HEK293 (cell line): ENCODE measurements at regions not wholly inside any gene's neighbourhood (a gene's known extent, or its start where the extent isn't known, plus 50 kb on each side); places are given as distances from the start of the nearest gene placed in this dataset.

Experiments
- CTCF ChIP-seq: fragments of 450-650 bp; formaldehyde crosslinking; IDR thresholded peaks from 2 replicates; pipeline ENCODE4 v1.5.1; 2016; ENCODE audit warnings: missing biosample characterization, missing genetic modification characterization
- OSR2 ChIP-seq: fragments of 450-650 bp; formaldehyde crosslinking; IDR thresholded peaks from 2 replicates; pipeline ENCODE4 v1.5.1; 2016; ENCODE audit warnings: missing biosample characterization, missing genetic modification characterization
- OVOL3 ChIP-seq: fragments of 450-650 bp; formaldehyde crosslinking; IDR thresholded peaks from 2 replicates; pipeline ENCODE4 v1.5.1; 2016; ENCODE audit warnings: missing biosample characterization, missing genetic modification characterization
- YY1 ChIP-seq: fragments of 450-650 bp; formaldehyde crosslinking; IDR thresholded peaks from 2 replicates; pipeline ENCODE4 v1.5.1; 2018; ENCODE audit warnings: missing biosample characterization, missing genetic modification characterization
- ZNF146 ChIP-seq: fragments of 450-650 bp; formaldehyde crosslinking; IDR thresholded peaks from 2 replicates; pipeline ENCODE4 v1.5.1; 2016; ENCODE audit warnings: missing biosample characterization, missing genetic modification characterization
- ZNF639 ChIP-seq: fragments of 450-650 bp; formaldehyde crosslinking; IDR thresholded peaks from 2 replicates; pipeline ENCODE4 v1.5.1; 2016; ENCODE audit warnings: missing biosample characterization, missing genetic modification characterization
- ZNF670 ChIP-seq: fragments of 450-650 bp; formaldehyde crosslinking; IDR thresholded peaks from 2 replicates; pipeline ENCODE4 v1.5.1; 2016; ENCODE audit warnings: missing biosample characterization, missing genetic modification characterization, low read depth

GRCh38 chr5:10860645-10861422 lies 99.8 kb upstream of the DAP start:
- TF ChIP-seq CTCF (tag by site-specific recombination) (no peak), OVOL3 (tag by site-specific recombination) (no peak), ZNF639 (no peak), ZNF146 (no peak), OSR2 (no peak), YY1 (no peak), ZNF670 (tag by site-specific recombination) (no peak)
